H9 (cell line): ENCODE measurements at regions not wholly inside any gene's neighbourhood (a gene's known extent, or its start where the extent isn't known, plus 50 kb on each side); places are given as distances from the start of the nearest gene placed in this dataset.

Experiments used
- DNase-seq: peaks from one replicate; pipeline ENCODE4 v3.0.0-alpha.2; 2017
- H2AFZ ChIP-seq: one replicate; pipeline ENCODE4 v1.6.1; 2013; ENCODE audit warnings: mild to moderate bottlenecking, low read length, control low read depth, moderate library complexity
- H2AK5ac ChIP-seq: 2 replicates; pipeline ENCODE4 v1.6.1; 2013; ENCODE audit warnings: low read length, control low read depth, mixed read lengths; ENCODE audit not compliant: insufficient read length
- H2BK120ac ChIP-seq: one replicate; pipeline ENCODE4 v1.6.1; 2013; ENCODE audit warnings: low read depth, mild to moderate bottlenecking, low read length, control low read depth, inconsistent platforms; ENCODE audit not compliant: poor library complexity, severe bottlenecking
- H2BK12ac ChIP-seq: 2 replicates; pipeline ENCODE4 v1.6.1; 2013; ENCODE audit warnings: low read length, control low read depth, mixed read lengths, low read depth; ENCODE audit not compliant: insufficient read length
- H2BK15ac ChIP-seq: 2 replicates; pipeline ENCODE4 v1.6.1; 2013; ENCODE audit warnings: low read depth, low read length, control low read depth
- H2BK20ac ChIP-seq: one replicate; pipeline ENCODE4 v1.6.1; 2013; ENCODE audit warnings: low read depth, mild to moderate bottlenecking, low read length, control low read depth, inconsistent platforms; ENCODE audit not compliant: poor library complexity, severe bottlenecking
- H2BK5ac ChIP-seq: 2 replicates; pipeline ENCODE4 v1.6.1; 2013; ENCODE audit warnings: low read length, control low read depth, mixed read lengths; ENCODE audit not compliant: insufficient read length
- H3K14ac ChIP-seq: 2 replicates; pipeline ENCODE4 v1.6.1; 2013; ENCODE audit warnings: low read length, control low read depth; ENCODE audit not compliant: insufficient read depth
- H3K18ac ChIP-seq: 2 replicates; pipeline ENCODE4 v1.6.1; 2013; ENCODE audit warnings: low read depth, mild to moderate bottlenecking, mixed read lengths, low read length, control low read depth; ENCODE audit not compliant: insufficient read length
- H3K23ac ChIP-seq: 2 replicates; pipeline ENCODE4 v1.6.1; 2013; ENCODE audit warnings: low read length, control low read depth, mixed read lengths, low read depth; ENCODE audit not compliant: insufficient read length
- H3K23me2 ChIP-seq: 2 replicates; pipeline ENCODE4 v1.6.1; 2013; ENCODE audit warnings: low read depth, mild to moderate bottlenecking, mixed read lengths, low read length, control low read depth; ENCODE audit not compliant: insufficient read length, poor library complexity, severe bottlenecking
- H3K27ac ChIP-seq: 2 replicates; pipeline ENCODE4 v1.5.1; 2013; ENCODE audit warnings: low read length, control low read depth, mixed read lengths, low read depth; ENCODE audit not compliant: insufficient read length
- H3K27me3 ChIP-seq: 2 replicates; pipeline ENCODE4 v1.6.1; 2013; ENCODE audit warnings: low read length, control low read depth, inconsistent platforms; ENCODE audit not compliant: insufficient read depth
- H3K4ac ChIP-seq: 2 replicates; pipeline ENCODE4 v1.6.1; 2013; ENCODE audit warnings: low read depth, mild to moderate bottlenecking, control low read depth, inconsistent platforms, low read length, moderate library complexity
- H3K4me1 ChIP-seq: 2 replicates; pipeline ENCODE4 v1.6.1; 2013; ENCODE audit warnings: low read length, control low read depth, inconsistent platforms; ENCODE audit not compliant: insufficient read depth
- H3K4me2 ChIP-seq: 2 replicates; pipeline ENCODE4 v1.6.1; 2013; ENCODE audit warnings: low read length, control low read depth, mixed read lengths; ENCODE audit not compliant: insufficient read length, insufficient read depth
- H3K56ac ChIP-seq: 2 replicates; pipeline ENCODE4 v1.6.1; 2013; ENCODE audit warnings: low read depth, mild to moderate bottlenecking, mixed read lengths, low read length, control low read depth; ENCODE audit not compliant: insufficient read length
- H3K79me1 ChIP-seq: 2 replicates; pipeline ENCODE4 v1.6.1; 2013; ENCODE audit warnings: low read depth, mild to moderate bottlenecking, moderate library complexity, low read length, control low read depth, inconsistent platforms; ENCODE audit not compliant: insufficient read depth, poor library complexity, severe bottlenecking
- H3K79me2 ChIP-seq: 2 replicates; pipeline ENCODE4 v1.6.1; 2013; ENCODE audit warnings: low read length, control low read depth, inconsistent platforms; ENCODE audit not compliant: insufficient read depth
- H3K9ac ChIP-seq: 2 replicates; pipeline ENCODE4 v1.6.1; 2013; ENCODE audit warnings: low read length, control low read depth, mixed read lengths; ENCODE audit not compliant: insufficient read length; ENCODE audit errors: extremely low read depth
- H3K9me3 ChIP-seq: one replicate; pipeline ENCODE4 v1.6.1; 2013; ENCODE audit warnings: low read depth, low read length, inconsistent platforms; ENCODE audit not compliant: control insufficient read depth
- H3T11ph ChIP-seq: one replicate; pipeline ENCODE4 v1.6.1; 2013; ENCODE audit warnings: mild to moderate bottlenecking, low read length, control low read depth, inconsistent platforms
- H4K20me1 ChIP-seq: one replicate; pipeline ENCODE4 v1.6.1; 2013; ENCODE audit not compliant: control insufficient read depth, insufficient read length, insufficient read depth
- H4K5ac ChIP-seq: 2 replicates; pipeline ENCODE4 v1.6.1; 2013; ENCODE audit warnings: low read depth, mild to moderate bottlenecking, mixed read lengths, low read length, control low read depth; ENCODE audit not compliant: insufficient read length
- H4K8ac ChIP-seq: replicated peaks from 2 replicates; pipeline ENCODE4 v1.6.1; 2013; ENCODE audit warnings: low read length, control low read depth, mixed read lengths, low read depth; ENCODE audit not compliant: insufficient read length
- H4K91ac ChIP-seq: 2 replicates; pipeline ENCODE4 v1.6.1; 2013; ENCODE audit warnings: low read depth, mild to moderate bottlenecking, moderate library complexity, mixed read lengths, low read length, control low read depth; ENCODE audit not compliant: insufficient read length
- H3K27ac Mint-ChIP-seq, 3 experiments: 2 replicates in 2 of 3; 3 replicates in 1 of 3; pipeline ENCODE4 v1.8.0; 2020 to 2021; ENCODE audit warnings: mixed read lengths in 3 of 3, mild to moderate bottlenecking in 1 of 3, moderate library complexity in 1 of 3
- H3K27me3 Mint-ChIP-seq: 2 replicates; pipeline ENCODE4 v1.8.0; 2021; ENCODE audit warnings: low read depth, mild to moderate bottlenecking, moderate library complexity, mixed read lengths
- H3K36me3 Mint-ChIP-seq, 3 experiments: 2 replicates in 2 of 3; 3 replicates in 1 of 3; pipeline ENCODE4 v1.8.0; 2020 to 2021; ENCODE audit warnings: low read depth in 3 of 3, mixed read lengths in 3 of 3; ENCODE audit not compliant: insufficient read depth in 1 of 3
- H3K4me1 Mint-ChIP-seq, 2 experiments: 2 replicates each; pipeline ENCODE4 v1.8.0; 2020; ENCODE audit warnings: mixed read lengths in 2 of 2
- H3K4me3 Mint-ChIP-seq, 2 experiments: 2 replicates in 1 of 2; 3 replicates in 1 of 2; pipeline ENCODE4 v1.8.0; 2020 to 2021; ENCODE audit warnings: mild to moderate bottlenecking in 2 of 2, mixed read lengths in 2 of 2, moderate library complexity in 1 of 2
- H3K9me3 Mint-ChIP-seq, 2 experiments: 2 replicates in 1 of 2; 3 replicates in 1 of 2; pipeline ENCODE4 v1.8.0; 2020; ENCODE audit warnings: mild to moderate bottlenecking in 2 of 2, mixed read lengths in 2 of 2, moderate library complexity in 1 of 2
- WGBS: extraction: QIAGEN DNeasy Blood & Tissue Kit; methylation state at CpG from one replicate; pipeline ENCODE4 v1.1.7; 2013; ENCODE audit warnings: missing lambda C conversion rate, low lambda C conversion rate, mixed read lengths; ENCODE audit not compliant: insufficient read length; ENCODE audit errors: extremely low coverage; 5-methylcytosine and 5-hydroxymethylcytosine counted together
- TF ChIP-seq, protein P1 (sequence below): fragments of 200-600 bp; sonication (generic); conservative IDR thresholded peaks from 3 replicates; pipeline ENCODE4 v1.8.0; 2021; ENCODE audit warnings: antibody characterized with exemption, mild to moderate bottlenecking

DNA sequence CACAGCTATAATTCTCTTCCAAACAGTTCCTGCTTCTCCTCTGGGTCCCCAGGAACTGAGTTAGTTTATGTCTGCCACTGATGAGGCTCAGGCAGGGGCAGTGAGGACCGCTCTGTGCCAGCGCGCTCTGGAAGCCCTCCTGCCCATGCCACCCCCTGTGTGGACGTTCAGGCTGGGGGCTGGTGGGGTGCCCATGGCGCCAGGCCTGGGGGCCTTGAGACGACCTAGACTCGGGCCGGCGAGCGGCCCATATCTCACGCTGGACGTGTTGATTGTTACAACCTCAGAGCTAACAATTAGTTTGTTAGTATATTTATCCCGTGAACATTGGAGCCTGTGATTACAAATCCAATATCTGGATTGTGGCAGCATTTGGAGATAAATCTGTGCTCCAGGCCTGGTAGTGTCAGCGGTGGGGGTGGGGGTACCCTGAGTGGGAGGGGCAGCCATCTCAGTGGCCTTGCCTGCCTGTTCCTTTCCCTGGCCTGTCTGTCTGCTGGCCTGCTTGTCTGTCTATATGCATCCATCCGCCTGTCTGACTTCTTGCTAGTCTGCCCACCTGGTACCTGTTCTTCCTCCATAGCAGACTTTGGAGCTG lies 256.5 kb upstream of the MVB12B start:
- peaks cover 12 to 22% of the 10 kb centered on the region in 2 experiments; a peak in 3 of 4 replicates for H3K4me1 Mint-ChIP-seq

More for the DNA sequence above, 256.5 kb upstream of the MVB12B start:
- Histone ChIP-seq H4K91ac (no peak overlapping the region), H3K18ac (no peak overlapping the region), H2BK12ac (no peak overlapping the region), H2BK5ac (no peak overlapping the region), H3K23me2 (no peaks in the 10 kb centered on the region), H3K9ac (no peak overlapping the region), H3K4ac (no peak overlapping the region), H3K23ac (no peak overlapping the region), H3K9me3 (no peaks in the 10 kb centered on the region), H2BK15ac (no peak overlapping the region), H2AK5ac (no peak overlapping the region), H3K79me1 (no peaks in the 10 kb centered on the region), H3K79me2 (no peaks in the 10 kb centered on the region), H2BK120ac (no peak overlapping the region), H3K4me1 (no peaks in the 10 kb centered on the region), H4K20me1 (no peaks in the 10 kb centered on the region), H3K4me2 (no peak overlapping the region), H4K5ac (no peak overlapping the region), H2AFZ (no peak overlapping the region), H3K27ac (no peak overlapping the region), H3K27me3 (no peaks in the 10 kb centered on the region), H3K56ac (no peak overlapping the region), H3K14ac (no peak overlapping the region), H3T11ph (no peak overlapping the region), H2BK20ac (no peak overlapping the region), H4K8ac (no peak overlapping the region)
- H3K9me3 Mint-ChIP-seq = peaks cover 0 to 3% of the 10 kb centered on the region in 2 experiments; a peak in 1 of 5 replicates
- no CpG with 5 or more reads among the region's 15 CpGs for WGBS
- H3K27ac Mint-ChIP-seq = no peak overlapping the region
- TF ChIP-seq, protein P1, sequence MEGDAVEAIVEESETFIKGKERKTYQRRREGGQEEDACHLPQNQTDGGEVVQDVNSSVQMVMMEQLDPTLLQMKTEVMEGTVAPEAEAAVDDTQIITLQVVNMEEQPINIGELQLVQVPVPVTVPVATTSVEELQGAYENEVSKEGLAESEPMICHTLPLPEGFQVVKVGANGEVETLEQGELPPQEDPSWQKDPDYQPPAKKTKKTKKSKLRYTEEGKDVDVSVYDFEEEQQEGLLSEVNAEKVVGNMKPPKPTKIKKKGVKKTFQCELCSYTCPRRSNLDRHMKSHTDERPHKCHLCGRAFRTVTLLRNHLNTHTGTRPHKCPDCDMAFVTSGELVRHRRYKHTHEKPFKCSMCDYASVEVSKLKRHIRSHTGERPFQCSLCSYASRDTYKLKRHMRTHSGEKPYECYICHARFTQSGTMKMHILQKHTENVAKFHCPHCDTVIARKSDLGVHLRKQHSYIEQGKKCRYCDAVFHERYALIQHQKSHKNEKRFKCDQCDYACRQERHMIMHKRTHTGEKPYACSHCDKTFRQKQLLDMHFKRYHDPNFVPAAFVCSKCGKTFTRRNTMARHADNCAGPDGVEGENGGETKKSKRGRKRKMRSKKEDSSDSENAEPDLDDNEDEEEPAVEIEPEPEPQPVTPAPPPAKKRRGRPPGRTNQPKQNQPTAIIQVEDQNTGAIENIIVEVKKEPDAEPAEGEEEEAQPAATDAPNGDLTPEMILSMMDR = no peak
- DNase-seq = no peak
- no peaks in the 10 kb centered on the region; a peak in 1 of 7 replicates for H3K36me3 Mint-ChIP-seq
- peaks cover 2% of the 10 kb centered on the region; the same call in 1 of the 2 replicates for H3K27me3 Mint-ChIP-seq
- no peak overlapping the region for H3K4me3 Mint-ChIP-seq
